GM18873 (cell line): ENCODE measurements at regions not wholly inside any gene's neighbourhood (a gene's known extent, or its start where the extent isn't known, plus 50 kb on each side); places are given as distances from the start of the nearest gene placed in this dataset.

ENCODE experiments used
- ATAC-seq: cut with Tn5 transposase; IDR thresholded peaks from one replicate; pipeline ENCODE4 v1.9.1; 2021; ENCODE audit warnings: mild to moderate bottlenecking, moderate library complexity, moderate number of reproducible peaks; ENCODE audit not compliant: unreplicated experiment, low FRiP score

DNA sequence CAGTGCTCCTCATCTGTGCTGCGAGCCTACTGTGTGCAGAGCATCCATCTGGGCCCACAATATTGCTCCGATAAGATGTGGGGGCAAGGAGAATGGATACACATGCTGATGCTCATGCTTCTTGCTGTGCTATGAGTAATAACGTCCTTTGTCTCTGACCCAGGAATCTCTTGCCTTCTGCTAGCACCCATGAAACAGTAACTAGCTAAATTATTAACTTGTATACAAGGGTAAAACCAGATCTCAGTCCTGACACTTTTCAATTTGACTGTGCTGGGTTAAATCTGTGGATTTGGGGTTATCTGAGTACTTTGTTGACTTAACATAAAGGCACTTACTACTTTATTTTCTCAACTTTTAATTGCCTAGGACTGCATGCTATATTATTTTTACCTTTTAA is 357.6 kb downstream of the SLC4A3 start:
- ATAC-seq: peak; percentile 64

- no peak for ATAC-seq
Observed at GRCh38 chr2:219987830-219988229, 360.4 kb downstream of the SLC4A3 start.

- ATAC-seq: no peak
Observed at GRCh38 chr2:219989744-219990143, 362.3 kb downstream of the SLC4A3 start.

DNA sequence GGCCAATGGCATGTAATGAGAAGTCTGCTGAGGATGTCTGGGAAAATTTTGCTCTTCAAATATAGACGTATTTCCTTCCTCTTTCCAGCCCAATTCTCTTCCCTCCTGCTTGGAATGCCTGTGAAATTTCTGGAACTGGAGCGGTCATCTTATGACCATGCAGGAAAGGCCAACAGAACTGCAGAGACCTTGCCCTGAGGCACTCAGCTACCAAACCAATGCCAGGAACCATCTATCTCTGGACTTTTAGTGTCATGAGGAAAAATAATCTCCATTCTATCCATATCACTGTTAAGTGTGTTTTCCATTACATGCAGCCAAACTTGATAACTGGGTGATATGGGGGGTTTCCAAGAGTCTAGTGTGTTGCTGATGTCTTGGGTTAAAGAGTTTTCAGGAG is 363.7 kb downstream of the SLC4A3 start:
- ATAC-seq: no peak

GRCh38 chr2:219995399-219995798 is 368.0 kb downstream of the SLC4A3 start:
- ATAC-seq: no peak

DNA sequence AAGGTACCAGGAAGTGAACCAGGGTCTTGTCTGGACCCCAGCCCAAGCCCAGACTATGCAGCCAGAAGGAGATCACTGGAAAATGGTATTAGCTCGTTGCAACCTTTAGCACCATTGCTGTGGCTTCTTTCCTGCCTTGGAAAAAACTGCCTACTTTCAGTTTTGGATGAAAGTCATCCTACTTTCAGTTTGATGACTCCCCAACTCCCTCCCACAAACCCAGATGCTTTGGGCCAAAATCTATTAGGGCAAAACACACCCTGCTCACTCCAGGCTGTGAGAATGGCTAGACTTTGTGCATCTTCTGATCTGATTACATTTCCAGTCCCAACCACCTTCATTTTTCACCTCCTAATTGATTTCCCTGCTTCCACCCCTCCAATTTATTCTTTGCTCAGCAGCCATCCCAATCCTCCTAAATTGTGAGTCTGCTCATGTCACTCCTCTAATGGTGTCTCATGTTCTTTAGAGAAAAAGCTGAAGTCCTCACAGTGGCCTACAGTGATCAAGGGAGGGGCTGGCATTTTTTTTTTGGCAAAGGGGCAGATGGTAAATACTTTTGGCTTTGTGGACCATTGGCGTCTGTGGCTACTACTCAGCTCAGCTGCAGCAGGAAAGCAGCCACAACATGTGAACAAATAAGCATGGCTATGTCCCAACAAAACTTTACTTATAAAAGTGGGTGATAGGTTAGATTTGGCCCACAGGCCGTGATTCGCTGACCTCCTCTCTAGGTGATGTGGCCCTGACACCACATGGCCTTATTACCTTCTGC is 368.7 kb downstream of the SLC4A3 start:
- no peak for ATAC-seq

GRCh38 chr2:219997341-219997851 is 370.0 kb downstream of the SLC4A3 start:
- no peak for ATAC-seq

DNA sequence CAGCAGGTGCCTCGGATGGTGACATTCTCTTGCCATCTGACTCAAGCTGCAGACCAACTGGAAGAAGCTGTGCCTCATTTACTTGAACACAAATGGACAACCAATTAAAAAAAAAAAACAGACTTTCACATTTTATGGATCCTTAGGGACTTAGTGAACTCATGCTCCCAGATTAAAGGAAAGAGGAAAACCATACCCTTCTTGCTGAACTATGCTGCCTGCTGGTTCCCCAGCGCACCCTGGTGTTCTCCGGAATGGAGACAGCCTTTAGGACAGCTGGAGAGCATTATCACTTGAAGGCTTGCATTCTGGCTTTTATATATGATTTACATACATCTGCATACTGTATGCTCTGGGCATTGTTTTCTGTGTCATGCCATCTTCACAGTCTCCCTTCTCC is 370.7 kb downstream of the SLC4A3 start:
- no peak for ATAC-seq

- no peak for ATAC-seq
Observed at GRCh38 chr2:219998714-219999227, 371.3 kb downstream of the SLC4A3 start.

GRCh38 chr2:220000080-220000479 is 372.6 kb downstream of the SLC4A3 start:
- no peak for ATAC-seq

DNA sequence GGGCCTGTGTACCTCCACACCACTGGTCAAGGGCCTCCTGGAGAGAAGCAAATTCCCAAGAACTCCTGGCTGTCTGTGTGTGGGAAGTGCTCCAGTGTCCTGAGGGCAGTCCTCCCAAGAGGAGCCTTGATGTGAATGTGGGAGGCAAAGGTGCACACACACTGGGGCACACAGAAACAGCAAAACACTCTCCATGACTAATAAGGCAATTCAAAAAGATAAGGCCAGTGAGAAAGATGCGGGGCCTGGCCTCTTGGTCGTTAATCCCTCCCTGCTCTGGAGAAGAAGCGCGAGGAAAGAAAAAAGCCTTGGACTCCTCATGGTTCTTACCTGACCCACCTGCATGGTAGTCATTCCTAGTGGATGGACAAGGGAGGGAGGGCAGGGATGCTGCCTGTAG is 373.2 kb downstream of the SLC4A3 start:
- ATAC-seq: no peak

DNA sequence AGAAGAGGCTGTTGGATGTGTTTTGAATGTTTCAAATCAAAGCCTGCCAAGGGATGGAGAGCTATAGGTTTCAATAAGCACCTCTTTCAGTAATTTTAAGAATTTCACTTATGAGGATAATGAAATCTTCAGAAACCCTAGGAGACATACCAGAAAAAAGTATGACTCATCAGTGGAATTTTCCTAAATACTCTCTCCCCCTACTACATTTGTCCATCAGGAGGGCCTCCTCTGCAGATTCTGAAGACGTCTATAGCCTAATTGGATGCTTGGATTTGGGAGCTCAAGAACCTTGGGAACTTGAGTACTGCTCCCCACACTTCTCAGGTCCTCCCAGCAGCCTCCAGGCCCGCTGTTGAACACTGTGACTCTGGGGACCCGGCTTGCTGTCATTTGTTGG is 374.3 kb downstream of the SLC4A3 start:
- ATAC-seq: no peak

GRCh38 chr2:220002251-220002650 is 374.8 kb downstream of the SLC4A3 start:
- no peak for ATAC-seq

GRCh38 chr2:220002699-220003098 is 375.3 kb downstream of the SLC4A3 start:
- ATAC-seq: no peak

DNA sequence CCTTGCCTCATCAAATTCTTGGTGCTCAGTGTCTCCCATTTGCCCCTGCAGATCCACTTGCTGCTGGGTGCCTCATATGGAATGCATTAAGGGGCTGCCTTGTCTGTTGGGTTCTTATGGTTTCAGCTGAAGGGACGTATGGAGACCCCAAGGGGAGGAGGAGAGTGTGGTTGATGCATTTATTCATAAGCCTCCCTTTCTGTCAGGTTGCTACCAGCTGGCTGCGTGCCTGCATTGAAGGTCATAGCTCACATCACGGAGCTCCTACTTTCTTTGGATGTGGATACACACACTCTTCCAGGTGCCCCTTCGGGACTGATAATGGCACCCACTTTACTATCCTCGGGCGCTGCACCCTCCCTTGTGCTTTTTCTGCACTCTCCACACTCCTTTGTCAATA is 377.9 kb downstream of the SLC4A3 start:
- no peak for ATAC-seq

DNA sequence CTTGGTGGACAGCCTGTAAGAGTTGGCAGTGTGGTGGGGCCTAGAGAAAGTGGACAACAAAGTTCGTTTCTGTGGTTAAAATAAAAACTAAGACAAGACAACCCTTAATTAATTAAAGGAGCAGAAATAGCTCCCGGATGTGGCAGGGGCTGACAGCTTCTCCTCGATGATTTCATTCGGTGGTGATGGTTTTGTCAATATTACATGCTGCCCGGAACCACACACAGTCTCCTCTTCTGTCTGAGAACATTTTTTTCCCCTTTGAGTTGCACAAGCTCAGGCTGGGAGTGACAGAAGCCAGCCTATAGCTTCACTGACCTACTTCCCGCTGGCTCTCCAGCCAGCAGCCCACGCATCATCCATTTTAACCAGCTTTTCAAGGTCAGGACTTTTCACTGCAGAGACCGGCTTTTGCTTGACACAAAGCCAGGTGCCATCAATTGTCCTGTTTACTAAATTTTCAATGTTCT is 378.8 kb downstream of the SLC4A3 start:
- no peak for ATAC-seq

DNA sequence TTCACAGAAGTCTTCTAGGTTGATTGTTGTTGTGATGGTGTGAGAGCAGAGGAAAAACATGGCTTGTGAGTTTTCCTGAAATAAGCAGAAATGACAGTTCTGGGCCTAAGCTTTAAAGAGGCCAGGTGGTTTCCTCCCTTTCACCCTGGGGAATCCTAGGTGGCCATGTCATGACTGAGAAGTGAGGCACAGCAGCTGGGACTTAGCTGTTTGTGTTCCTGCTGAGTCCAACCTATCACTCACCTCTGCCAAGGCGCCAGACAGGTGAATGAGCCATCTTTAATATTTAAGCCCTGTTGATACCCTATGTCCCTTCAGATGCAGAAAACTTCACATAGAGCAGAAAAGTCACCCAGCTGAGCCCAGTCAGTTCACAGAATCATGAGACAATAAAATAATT is 384.4 kb downstream of the SLC4A3 start:
- no peak for ATAC-seq

DNA sequence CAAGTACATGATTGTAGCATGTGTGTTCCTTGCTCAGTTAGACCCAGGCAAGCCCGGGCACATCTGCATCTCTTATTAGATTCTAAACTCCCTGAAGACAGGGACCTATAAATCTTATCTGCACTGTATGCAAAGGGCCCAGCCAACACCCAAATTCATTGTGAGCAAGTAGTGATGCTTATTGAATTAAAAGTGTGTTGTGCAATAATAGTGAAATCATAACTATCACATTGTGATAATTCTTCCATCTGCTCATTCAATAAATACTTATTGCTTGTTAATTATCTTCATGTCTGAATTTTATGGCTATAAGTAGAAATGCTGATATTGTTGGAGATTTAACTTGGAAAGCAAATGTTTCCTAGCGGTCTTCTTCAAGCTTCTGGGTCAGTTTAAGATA is 387.5 kb downstream of the SLC4A3 start:
- ATAC-seq: no peak

- no peak for ATAC-seq
Observed at GRCh38 chr2:220015576-220015975, 388.1 kb downstream of the SLC4A3 start.

GRCh38 chr2:220025207-220025606 is 397.8 kb downstream of the SLC4A3 start:
- ATAC-seq: no peak

DNA sequence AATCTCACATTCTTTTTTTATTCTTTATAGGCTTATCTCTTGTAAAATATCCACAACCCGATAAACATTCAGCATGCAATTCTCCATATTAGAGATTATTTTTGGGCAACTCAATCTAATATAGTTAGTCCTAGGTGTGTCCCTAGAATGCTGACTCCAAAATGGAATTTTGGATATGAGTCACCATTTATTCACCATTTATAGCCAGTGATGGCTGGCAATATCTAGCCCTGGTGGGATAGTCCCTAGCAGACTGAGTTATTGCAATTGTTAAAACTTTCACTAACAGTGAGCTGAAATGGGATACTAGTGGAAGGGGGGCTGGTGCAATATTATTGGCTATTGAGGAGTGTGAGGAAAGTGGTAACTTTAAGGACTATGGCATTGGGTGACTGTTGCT is 401.6 kb downstream of the SLC4A3 start:
- ATAC-seq: no peak

- no peak for ATAC-seq
Observed at GRCh38 chr2:220033546-220033945, 406.1 kb downstream of the SLC4A3 start.
